AG08396 (cell line): ENCODE measurements at regions not wholly inside any gene's neighbourhood (a gene's known extent, or its start where the extent isn't known, plus 50 kb on each side); places are given as distances from the start of the nearest gene placed in this dataset.
"Not testable (repeated sequence)": the region's sequence is repeated elsewhere in the genome, so short reads cannot be mapped to it uniquely, and the experiment has no call there.

ENCODE experiments used
- DNase-seq: peaks from one replicate; pipeline ENCODE4 v3.0.0; 2012; ENCODE audit warnings: low spot score, mixed read lengths

GRCh38 chr10:34957531-34957930 is 132.6 kb downstream of the CUL2 start:
- no peak for DNase-seq

DNA sequence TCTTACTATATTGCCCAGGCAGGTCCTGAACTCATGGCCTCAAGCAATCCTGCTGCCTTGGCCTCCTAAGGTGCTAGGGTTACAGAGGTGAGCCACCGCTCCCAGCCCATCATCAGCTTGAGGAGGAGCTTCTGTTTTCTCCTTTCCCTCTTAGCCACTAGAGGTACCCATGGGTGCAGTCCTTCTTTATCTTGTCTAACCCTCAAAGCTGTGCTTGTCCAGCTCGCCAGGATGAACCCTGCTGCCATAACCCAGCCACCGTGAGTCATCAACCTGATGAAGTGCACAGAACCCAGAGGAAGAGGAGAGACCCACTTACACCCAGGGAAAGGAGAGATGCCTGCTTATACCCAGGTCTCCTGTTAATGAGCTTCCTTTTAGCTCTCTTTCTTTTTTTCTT is 133.4 kb downstream of the CUL2 start:
- no peak for DNase-seq

GRCh38 chr10:34955391-34955790 is 134.8 kb downstream of the CUL2 start:
- DNase-seq: no peak

- DNase-seq: no peak
These were observed 136.0 kb downstream of the CUL2 start for GRCh38 chr10:34954142-34954541.

DNA sequence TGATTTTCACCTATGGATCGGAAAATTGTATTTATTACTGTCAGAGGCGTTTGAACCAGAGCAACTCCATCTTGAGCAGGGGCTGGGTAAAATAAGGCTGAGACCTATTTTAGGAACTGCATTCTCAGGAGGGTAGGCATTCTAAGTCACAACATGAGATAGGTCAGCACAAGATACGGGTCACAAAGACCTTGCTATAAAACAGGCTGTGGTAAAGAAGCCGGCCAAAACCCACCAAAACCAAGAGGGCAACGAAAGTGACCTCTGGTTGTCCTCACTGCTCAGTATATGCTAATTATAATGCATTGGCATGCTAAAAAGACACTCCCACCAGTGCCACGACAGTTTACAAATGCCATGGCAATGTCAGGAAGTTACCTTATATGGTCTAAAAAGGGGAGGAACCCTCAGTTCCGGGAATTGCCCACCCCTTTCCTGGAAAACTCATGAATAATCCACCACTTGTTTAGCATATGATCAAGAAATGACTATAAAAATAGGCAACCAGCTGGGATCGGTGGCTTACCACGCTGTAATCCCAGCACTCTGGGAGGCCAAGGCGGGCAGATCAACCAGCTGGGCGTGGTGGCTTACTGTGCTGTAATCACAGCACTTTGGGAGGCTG is 136.3 kb upstream of the PARD3 start:
- not testable (repeated sequence) for DNase-seq

DNA sequence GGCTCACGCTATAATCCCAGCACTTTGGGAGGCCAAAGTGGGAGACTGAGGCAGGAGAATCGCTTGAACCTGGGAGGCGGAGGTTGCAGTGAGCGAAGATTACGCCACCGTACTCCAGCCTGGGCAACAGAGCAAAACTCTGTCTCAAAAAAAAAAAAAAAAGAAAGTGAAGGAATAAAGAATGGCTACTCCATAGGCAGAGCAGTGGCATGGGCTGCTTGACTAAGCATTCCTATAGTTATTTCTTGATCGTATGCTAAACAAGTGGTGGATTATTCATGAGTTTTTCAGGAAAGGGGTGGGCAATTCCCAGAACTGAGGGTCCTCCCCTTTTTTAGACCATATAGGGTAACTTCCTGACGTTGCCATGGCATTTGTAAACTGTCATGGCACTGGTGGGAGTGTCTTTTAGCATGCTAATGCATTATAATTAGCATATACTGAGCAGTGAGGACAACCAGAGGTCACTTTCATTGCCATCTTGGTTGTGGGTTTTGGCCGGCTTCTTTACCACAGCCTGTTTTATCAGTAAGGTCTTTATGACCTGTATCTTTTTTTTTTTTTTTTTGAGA is 130.9 kb upstream of the PARD3 start:
- not testable (repeated sequence) for DNase-seq

DNA sequence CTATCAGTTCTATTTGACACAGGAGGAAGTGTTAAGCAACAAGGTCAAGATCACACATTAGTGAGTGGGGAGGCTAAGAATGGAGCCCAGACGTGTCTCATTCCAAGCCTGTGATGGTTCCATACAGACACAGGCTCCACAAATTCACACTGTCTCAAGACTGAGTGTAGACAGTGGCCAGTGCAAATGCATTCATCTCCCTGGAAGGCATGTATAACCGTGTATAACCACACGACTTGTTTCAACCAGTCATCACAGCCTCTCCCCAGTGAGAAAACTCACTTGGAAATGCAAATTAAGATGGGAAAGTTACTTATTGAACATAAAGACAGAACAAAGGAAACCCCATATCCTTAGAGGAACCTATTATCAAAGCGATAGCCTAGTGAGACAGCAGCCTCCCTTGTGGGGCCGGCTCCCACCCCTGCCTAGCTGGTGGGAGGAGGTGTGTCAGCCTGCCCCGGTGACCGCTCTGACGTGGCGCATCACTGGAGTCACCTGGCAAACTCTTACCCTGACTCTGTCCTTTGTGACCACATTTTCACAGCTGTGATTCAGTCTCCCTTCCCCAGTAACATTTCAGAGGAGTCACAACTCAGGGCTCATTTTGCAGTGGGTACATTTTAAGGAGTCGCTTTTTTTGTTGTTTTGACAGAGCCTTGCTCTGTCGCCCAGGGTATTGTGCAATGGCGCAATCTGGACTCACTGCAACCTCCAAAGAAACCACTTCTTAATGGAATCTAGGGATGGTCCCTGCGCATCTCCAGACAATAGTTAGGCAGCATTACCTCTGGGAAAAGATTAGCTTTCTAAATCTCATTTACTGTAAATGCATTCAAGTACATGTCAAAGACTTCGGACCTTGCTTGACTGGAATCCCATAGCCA is 126.6 kb upstream of the PARD3 start:
- DNase-seq: no peak

DNA sequence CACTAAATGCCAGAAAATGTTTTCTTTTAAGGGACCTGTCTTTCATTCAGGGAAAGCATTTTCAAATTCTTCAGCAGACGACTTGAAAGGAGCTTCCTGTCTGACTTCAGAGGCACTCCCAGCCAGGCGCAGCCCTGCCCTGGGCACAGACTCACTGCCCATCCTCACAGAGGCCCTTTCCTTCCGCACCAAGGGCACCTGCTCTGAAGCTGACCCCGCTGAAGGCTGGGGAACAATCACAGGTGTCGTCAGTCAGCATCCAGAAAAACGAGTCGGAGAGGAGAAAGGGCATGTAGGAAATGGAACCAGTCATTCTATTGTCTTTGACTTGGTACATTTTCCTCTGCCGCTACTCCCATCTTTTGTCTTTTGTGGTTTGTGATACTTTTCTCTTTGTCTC is 125.3 kb upstream of the PARD3 start:
- DNase-seq: no peak

DNA sequence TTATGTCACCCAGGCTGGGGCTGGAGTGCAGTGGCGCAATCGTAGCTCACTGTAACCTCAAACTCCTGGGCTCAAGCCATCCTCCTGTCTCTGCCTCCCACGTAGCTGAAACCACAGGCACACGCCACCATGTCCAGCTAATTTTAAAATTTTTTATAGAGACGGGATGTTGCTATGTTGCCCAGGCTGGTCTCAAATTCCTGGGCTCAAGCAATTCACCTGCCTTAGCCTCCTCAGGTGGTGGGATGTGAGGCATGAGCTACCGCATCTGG is 123.2 kb upstream of the PARD3 start:
- no peak for DNase-seq

DNA sequence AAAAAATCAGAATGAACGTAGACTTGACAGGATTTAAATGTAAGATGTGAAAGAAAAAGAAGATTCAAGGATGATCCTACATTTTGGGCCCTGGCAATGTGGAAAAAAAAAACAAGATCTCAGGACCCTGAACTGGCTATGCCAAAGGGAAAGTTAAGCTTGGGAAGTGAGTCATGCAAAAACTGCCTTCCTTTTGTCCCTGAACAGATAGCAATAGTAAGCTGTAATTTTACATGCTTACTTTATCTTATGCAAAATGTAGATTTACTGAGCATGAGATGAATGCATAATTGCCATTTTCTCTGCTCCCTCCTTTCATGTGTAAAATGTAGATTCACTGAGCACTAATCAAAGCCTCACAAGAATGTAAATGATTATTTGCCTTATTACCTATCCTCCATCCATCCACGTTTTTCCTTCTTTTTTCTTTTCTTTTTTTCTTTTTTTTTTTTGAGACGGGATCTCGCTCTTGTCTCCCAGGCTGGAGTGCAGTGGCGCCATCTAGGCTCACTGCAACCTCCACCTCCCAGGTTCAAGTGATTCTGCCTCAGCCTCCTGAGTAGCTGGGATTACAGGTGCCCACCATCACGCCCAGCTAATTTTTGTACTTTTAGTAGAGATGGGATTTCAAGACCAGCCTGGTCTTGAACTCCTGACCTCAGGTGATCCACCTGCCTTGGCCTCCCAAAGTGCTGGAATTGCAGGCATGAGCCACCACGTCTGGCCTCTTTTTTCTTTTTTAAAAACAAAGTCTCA is 122.7 kb upstream of the PARD3 start:
- DNase-seq: not testable (repeated sequence)

DNA sequence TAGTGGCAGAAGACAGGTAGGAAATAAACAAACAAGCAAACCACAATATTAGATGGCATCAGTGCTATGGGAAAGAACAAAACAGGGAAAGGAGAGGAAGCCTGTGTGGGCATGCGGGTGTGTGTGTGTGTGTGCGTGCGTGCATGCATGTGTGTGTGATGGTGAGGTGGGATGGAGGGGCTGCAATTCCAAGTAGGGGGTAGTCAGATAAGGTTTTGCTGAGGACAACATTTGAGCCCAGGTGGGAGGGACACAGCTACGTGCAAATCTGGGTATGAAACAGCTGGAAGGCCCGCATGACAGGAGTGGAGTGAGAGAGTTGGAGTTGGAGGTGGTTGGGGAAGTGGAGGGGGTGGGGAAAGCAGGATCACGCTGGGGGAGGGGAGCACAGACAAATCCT is 121.0 kb upstream of the PARD3 start:
- no peak for DNase-seq

- no peak for DNase-seq
These were observed 118.6 kb upstream of the PARD3 start for GRCh38 chr10:34933676-34934075.

- DNase-seq: no peak
These were observed 117.1 kb upstream of the PARD3 start for GRCh38 chr10:34932235-34932634.

DNA sequence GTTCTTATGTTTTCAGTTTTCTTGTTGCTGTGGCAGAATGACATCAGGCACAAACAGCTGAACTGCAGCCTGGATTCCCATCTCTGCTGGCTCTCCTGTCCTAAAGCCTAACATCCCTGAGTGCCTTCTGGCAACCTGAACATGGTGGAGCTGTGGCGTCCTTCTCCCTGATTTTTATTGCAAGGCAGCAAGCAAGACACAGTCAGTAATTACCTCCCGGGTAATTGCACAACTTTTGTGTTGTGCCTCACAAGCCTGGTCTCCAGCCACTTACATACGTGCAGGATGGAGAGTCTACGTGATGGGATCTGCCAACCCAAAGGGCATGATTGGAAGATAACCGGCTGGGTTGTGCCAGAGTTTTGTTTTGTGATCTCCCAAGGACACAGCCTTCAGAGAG is 116.1 kb upstream of the PARD3 start:
- no peak for DNase-seq

GRCh38 chr10:34922138-34922537 is 107.0 kb upstream of the PARD3 start:
- peak; percentile 23 for DNase-seq

DNA sequence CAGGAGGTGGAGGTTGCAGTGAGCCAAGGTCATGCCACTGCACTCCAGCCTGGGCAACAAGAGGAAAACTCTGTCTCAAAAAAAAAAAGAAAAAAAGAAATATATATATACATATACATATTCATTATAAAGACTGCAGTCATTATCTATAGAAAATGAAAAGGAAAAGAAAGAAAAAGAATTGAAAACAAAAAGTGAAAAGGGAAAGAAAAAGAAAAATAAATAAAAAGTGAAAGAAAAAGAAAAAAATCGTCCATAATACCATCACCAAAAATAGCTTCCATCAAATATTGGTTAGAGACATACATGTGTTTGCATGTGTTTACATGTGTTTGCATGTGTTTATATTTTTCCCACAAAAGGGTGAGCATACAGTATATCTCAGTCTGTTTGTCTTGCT is 105.5 kb upstream of the PARD3 start:
- no peak for DNase-seq

DNA sequence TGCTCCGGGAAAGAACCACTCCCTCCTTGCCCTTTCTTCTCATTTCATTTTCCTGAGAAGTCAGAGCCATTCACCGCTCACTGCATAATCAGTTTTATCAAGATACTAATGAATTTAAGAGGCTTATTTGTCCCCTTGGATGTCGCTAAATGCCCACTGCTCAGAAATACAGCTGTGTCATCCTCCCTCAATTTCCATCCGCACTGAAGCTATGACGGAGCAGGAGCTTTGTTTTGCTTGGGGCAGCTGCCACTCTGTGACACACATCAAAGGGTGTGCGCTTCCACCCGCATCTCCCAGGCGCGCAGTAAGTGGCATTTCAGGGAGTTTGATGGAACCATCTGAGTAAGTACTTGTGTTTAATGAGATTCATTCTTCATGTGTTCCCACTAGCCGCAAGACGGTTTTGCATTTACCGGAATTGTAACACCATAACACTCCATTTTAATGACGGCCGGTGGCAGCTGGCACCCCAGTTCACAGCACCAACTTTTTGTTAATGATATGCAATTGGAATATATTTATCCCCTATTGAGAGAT is 103.8 kb upstream of the PARD3 start:
- DNase-seq: no peak

DNA sequence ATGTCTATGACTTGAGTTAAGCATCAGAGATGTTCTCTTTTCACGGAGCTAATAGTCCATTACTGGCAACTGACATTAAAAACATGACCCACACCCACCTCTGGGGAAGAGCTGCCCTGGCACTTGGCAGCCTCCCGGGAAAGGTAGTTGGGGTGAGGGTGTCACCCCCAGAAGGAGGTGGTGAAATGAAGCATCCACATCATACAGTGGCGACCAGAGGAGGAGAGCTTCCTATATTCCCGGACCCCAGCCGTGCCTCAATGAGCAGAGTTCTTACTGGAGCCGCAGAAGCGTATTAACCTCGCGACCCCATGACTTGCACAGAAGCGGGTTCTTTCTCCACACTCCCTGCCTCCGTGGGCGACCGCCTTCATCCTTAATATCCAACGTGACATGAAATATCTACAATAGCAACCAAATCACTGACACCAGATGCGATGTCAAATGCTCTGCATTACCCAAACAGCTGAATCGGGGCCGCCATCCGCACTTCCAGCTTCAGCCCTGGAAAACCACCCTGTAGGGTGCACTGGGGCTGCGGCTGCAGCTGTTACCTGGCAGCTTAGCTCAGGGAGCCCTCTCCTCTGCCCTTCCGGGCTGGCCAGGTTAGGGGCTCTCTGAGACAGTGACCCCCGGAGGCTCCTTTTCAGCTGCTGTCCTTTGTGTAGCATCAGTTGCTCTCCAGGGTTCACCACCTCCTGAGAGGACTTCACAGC is 103.1 kb upstream of the PARD3 start:
- no peak for DNase-seq

GRCh38 chr10:34916314-34916713 is 101.2 kb upstream of the PARD3 start:
- DNase-seq: peak; percentile 56

DNA sequence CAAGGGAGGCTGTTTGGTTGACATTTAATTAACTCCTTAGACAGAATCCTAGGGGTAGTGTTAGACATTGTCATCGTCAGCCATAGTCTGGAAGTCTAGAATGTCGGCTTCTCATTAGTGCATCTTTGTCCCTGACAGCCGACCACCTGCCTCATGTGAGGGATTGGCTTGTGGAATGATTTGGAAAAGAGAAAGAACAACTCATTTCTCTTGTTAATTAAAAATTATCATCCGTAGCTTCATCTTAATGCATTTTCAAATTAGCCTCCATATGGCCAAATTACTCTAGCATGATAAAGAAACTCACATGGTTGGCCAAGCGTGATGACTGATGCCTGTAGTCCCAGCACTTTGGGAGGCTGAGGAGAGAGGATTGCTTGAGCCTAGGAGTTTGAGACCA is 97.7 kb upstream of the PARD3 start:
- no peak for DNase-seq

DNA sequence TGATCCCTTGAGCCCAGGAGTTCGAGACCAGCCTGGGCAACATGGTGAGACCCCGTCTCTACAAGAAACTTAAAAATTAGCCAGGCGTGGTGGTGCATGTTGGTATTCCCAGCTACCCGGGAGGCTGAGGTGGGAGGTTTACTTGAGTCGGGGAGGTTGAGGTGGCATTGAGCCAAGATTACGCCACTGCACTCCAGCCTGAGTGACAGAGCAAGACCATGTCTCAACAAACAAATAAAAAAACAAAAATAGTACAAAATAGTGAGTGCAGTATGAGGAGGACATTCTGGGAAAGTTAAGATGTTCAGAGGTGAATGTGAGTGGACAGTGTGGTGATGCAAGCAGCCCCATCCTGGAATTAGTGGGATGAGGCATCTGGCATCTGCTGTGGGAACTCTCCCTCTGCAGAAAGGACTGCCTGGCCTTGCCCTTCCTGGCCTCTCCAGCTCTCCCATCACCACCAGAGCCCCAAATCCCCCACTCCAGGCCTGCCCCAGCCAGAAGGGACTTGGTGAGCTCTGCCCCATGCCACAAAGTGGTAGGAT is 96.6 kb upstream of the PARD3 start:
- no peak for DNase-seq

DNA sequence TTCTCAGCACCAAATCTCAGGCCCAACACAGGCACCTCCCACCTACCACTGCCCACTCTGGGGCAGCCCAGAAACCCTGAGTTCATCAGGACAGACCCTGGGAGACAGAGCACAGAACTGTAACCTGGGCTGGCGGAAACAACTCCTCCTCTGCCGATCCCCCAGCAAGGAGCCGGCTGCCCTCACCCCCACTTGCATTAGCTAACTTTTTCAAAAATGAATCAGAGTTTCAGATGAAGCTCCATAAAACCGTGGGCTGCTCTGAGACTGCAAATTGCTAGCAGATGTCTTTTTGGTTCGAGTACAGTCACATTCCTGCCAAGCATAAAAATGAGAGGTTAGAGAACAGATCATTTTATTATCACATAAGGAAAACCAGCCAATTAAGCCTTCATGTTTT is 93.4 kb upstream of the PARD3 start:
- peak; percentile 50 for DNase-seq
